ENCODE measurements at regions not wholly inside any gene's neighbourhood (a gene's known extent, or its start where the extent isn't known, plus 50 kb on each side); places are given as distances from the start of the nearest gene placed in this dataset.

- DNase-seq (ENCODE audit: low read depth), result no peak
Observed at GRCh38 chr6:4327841-4328240, 192.5 kb upstream of the ECI2 start.

- no peak for DNase-seq (ENCODE audit: low read depth)
Observed at GRCh38 chr6:4324746-4325145, 189.4 kb upstream of the ECI2 start.

GRCh38 chr6:4323322-4323721, 187.9 kb upstream of the ECI2 start:
- DNase-seq (ENCODE audit: low read depth), result no peak

GRCh38 chr6:4322846-4323309, 187.5 kb upstream of the ECI2 start:
- no peak for DNase-seq (ENCODE audit: low read depth)

- DNase-seq (ENCODE audit: low read depth), result no peak
Observed at GRCh38 chr6:4322134-4322845, 186.9 kb upstream of the ECI2 start.

GRCh38 chr6:4320860-4321259, 185.5 kb upstream of the ECI2 start:
- DNase-seq (ENCODE audit: low read depth), result no peak

GRCh38 chr6:4319981-4320683, 184.8 kb upstream of the ECI2 start:
- no peak for DNase-seq (ENCODE audit: low read depth)

- DNase-seq (ENCODE audit: low read depth), result no peak
Observed at GRCh38 chr6:4318321-4318720, 182.9 kb upstream of the ECI2 start.

GRCh38 chr6:4316867-4317400, 181.6 kb upstream of the ECI2 start:
- no peak for DNase-seq (ENCODE audit: low read depth)

GRCh38 chr6:4314201-4314707, 178.9 kb upstream of the ECI2 start:
- no peak for DNase-seq (ENCODE audit: low read depth)

GRCh38 chr6:4313044-4313686, 177.8 kb upstream of the ECI2 start:
- DNase-seq (ENCODE audit: low read depth), result no peak

GRCh38 chr6:4311976-4312860, 176.8 kb upstream of the ECI2 start:
- DNase-seq (ENCODE audit: low read depth), result no peak

GRCh38 chr6:4309540-4309939, 174.2 kb upstream of the ECI2 start:
- no peak for DNase-seq (ENCODE audit: low read depth)

- no peak for DNase-seq (ENCODE audit: low read depth)
Observed at GRCh38 chr6:4308364-4308763, 173.0 kb upstream of the ECI2 start.

- DNase-seq (ENCODE audit: low read depth), result no peak
Observed at GRCh38 chr6:4304927-4305455, 169.6 kb upstream of the ECI2 start.

- no peak for DNase-seq (ENCODE audit: low read depth)
Observed at GRCh38 chr6:4303638-4304037, 168.3 kb upstream of the ECI2 start.

- DNase-seq (ENCODE audit: low read depth), result no peak
Observed at GRCh38 chr6:4302524-4302923, 167.1 kb upstream of the ECI2 start.

- no peak for DNase-seq (ENCODE audit: low read depth)
Observed at GRCh38 chr6:4301871-4302270, 166.5 kb upstream of the ECI2 start.

GRCh38 chr6:4300917-4301316, 165.5 kb upstream of the ECI2 start:
- DNase-seq (ENCODE audit: low read depth), result no peak

GRCh38 chr6:4299476-4299875, 164.1 kb upstream of the ECI2 start:
- DNase-seq (ENCODE audit: low read depth), result no peak

- DNase-seq (ENCODE audit: low read depth), result no peak
Observed at GRCh38 chr6:4297348-4297747, 162.0 kb upstream of the ECI2 start.
